ENCODE measurements at regions not wholly inside any gene's neighbourhood (a gene's known extent, or its start where the extent isn't known, plus 50 kb on each side); places are given as distances from the start of the nearest gene placed in this dataset.

DNA sequence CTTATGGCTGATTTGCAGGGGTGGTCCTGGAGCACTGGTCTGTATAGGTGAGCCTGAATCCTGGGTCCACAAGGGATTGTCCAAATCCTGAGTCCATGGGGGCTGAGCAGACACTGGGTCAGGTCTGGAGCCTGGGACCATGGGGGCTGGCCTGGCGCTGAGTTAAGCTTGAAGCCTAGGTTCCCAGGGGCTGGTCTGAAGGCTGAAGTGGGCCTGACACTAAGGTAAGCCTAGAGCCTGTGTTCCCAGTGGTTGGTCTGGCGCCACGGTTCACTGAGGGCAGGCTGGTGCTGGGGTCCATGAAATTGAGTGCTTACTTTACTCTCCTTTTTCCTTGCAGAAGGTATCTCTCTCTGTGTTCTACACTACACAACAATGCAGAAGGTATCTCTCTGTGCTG is 155.8 kb downstream of the RBM46 start:
- TF ChIP-seq EZH2 (IDR thresholded peaks at IDR 0.05; ENCODE audit: insufficient read depth, poor library complexity, severe bottlenecking) (no peak), EZH2phosphoT487 (IDR thresholded peaks at IDR 0.05; ENCODE audit: insufficient read depth, low read depth) (no peak)
